ENCODE measurements at regions not wholly inside any gene's neighbourhood (a gene's known extent, or its start where the extent isn't known, plus 50 kb on each side); places are given as distances from the start of the nearest gene placed in this dataset.

DNA sequence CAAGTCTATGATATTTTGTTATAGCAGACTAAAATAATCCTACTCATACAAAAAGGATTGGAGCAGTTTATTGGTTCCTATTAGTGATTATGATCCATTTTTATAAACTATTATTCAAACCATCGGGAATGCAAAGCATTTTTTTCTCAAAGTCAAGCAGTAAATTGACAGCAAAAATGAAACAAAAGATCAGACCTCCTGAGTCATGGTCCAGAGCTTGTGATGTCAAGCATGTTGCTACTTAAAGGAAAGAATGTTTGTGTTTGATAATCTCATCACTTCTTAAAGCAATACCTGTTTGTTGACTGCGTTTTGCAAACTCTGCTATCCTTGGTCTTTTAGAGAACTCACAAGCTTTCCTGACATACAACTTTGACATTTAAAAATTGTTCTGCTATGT, 204.4 kb downstream of the SAMD5 start:
- no peak for DNase-seq (ENCODE audit: low read depth in 1 of 2, low spot score in 1 of 2)

DNA sequence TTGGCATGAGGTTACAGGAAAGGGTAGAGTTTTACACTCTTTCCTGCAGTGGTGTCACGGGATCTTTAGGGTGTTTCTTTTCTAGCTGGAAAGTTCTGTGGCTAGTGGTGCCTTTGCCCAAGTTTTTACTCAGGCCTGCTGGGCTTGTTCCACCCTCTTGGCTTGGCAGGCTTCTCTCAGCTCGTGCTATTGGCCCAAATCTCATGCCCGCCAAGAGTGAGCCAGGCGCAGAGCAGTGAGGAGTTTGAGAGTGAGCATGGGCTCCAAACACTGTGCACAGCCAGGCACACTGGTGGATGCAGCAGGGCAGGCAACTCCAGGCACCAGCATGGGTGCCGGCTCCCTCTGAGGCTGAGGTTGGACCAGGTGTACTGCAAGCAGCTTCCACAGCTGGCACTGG, 206.5 kb downstream of the SAMD5 start:
- DNase-seq (ENCODE audit: low read depth in 1 of 2, low spot score in 1 of 2), result no peak

DNA sequence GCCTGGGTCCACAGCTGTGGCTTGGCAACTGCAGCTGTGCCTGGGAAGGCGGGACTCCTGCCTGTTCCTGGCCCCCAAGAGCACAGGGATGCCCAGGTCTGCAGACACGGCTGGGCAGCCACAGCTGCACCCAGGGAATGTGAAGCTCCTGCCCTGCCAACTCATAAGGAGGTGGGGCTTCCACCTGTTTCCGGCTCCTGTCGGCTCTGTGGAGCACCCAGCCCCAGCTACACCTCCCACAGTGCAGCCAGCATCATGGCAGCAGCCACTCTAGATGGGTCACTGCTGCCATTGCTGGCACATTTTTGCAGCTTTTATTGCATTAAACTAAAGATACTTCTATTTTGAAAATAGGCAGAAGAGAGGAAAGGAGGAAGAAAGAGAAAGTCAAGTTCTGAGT, 207.9 kb downstream of the SAMD5 start:
- no peak for DNase-seq (ENCODE audit: low read depth in 1 of 2, low spot score in 1 of 2)

DNA sequence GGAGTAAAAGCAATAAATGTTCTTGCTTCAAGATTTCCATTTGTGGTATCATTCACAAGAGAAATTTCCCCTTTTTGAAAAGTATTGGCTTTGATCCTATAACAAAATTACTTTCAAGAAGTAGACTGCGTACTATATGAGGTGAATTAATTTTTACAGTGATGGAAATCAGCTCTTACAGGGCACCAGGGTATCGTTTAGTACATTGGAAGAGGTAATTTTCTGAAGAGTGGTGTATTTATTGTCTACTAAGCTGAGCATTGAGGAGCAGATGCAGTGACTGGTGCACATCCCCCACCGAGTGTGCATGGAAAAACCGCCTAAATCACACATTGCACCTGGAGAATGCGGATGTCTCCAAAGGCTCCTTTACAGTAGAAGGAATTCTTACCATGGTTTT, 209.5 kb downstream of the SAMD5 start:
- no peak for DNase-seq (ENCODE audit: low read depth in 1 of 2, low spot score in 1 of 2)

DNA sequence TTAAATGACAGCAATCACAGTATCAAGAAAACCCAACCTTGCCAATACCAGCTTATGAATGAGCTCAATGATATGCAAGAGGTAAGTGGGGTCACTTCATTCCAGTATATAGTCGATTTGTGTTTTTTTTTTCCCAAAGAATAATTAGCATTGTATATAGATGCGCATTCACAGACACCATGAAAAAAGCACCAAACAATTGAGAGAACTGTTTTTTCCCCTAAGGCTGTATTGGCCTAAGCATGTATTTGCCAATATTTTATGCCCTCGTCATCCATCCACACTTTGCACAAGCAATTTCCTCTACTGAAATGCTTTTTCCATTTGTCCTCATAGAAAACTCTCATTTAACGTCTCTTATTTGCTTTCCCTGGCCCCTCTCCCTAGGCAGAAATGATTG, 213.7 kb downstream of the SAMD5 start:
- DNase-seq (ENCODE audit: low read depth in 1 of 2, low spot score in 1 of 2), result no peak

DNA sequence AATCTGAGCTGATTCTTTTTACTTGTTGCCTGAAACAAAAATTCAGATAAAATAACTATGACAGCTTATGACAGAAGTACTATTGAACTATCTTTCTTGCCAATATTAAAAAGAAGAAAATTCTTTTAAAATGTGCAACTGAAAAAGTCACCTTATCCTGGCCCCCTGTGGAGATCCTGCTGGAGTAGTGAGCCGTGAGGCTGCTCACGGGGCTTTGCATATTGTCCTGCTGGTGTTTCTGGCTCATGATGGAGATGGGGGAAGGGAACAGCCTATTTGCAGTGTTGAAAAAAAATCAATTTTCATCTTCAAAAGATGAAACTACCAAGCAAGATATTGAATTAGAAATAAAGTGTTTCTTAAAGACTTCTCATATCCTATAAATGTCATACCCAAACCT, 216.0 kb downstream of the SAMD5 start:
- DNase-seq (ENCODE audit: low read depth in 1 of 2, low spot score in 1 of 2), result no peak

DNA sequence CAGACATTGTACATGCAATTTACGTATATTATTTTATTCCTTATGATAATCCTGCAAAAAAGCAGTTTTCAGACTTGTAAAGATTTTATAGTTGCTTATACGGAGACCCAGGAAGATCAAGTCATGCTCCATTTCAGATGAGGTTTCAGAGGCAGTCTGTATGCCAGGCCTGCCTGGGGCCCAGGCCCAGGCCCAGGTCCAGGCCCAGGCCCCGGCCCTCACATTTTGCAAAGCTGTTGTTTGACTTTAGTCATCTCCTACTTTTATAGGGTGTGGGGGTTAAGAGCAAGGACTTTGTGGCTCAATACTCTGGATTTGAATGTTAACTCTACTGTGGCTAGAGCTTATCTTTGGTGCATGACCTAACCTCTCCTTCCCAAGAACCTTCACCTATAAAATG, 217.9 kb downstream of the SAMD5 start:
- no peak for DNase-seq (ENCODE audit: low read depth in 1 of 2, low spot score in 1 of 2)

DNA sequence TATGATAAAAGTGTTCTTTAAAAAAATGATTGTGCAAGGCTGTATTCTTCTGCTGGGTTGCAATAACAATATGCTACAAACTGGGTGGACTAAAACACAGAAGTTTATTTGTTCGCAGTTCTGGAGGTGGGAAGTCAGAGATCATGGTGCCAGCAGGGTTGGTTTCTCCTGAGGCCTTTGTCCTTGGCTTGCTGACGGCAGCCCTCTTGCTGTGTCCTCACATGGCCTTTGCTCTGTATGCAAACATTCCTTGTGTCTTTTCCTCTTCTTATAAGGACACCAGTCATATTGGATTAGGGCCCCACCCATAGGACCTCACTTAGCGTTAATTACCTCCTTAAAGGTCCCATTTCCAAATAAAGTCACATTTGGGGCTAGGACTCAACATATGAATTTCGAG, 220.4 kb downstream of the SAMD5 start:
- DNase-seq (ENCODE audit: low read depth in 1 of 2, low spot score in 1 of 2), result no peak

DNA sequence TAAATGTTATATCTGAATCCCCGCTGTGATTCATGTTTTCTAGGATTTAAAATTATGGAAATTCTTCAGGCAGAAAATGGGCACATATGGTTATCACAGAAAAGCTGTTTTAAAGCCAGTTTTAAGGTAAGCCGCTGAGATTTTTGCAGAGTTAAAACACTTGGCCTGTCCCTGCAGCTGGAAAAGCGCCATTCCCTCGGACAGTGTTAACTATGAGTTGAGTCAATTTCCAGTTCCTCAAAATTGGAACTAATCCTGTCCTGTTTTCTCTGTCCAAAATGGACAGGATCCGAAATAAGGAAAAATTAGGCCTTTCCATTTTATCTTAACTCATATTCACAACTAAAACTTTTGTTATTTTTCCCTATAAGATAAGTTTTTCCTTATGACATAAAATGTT, 225.2 kb downstream of the SAMD5 start:
- no peak for DNase-seq (ENCODE audit: low read depth in 1 of 2, low spot score in 1 of 2)

DNA sequence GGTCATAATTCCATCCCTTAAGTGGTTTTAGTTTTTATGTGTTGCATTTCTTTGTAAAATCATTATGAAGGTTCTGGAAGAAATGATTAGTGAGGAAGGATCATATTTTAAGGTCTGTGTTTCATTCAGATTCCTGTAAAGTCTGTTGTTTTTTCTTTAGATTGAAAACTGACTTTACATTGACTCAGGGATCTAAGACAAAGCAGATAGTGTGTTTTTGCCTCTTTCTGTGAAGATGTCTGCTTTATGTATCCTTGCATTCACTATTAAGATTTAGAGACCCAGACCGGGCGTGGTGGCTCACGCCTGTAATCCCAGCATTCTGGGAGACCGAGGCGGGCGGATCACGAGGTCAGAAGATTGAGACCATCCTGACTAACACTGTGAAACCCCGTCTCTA, 225.7 kb downstream of the SAMD5 start:
- no peak for DNase-seq (ENCODE audit: low read depth in 1 of 2, low spot score in 1 of 2)

DNA sequence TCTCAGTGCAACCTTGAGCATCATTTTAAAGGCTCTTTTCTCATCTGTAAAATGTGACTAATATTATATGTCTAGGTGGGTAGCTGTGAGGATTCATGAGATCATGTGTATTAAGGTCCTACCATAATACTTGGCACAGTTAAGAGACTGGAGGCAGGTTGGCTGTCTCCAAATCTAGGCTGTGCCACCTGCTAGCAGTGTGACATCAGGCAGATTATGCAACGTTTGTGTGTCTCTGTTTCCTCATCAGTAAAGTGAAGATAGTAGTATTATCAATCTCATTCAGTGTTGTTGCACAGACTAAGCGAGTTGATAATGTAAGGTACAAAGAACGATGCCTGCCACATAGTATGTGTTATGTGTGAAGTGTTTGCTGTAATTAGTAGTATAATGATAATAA, 227.4 kb downstream of the SAMD5 start:
- no peak for DNase-seq (ENCODE audit: low read depth in 1 of 2, low spot score in 1 of 2)

DNA sequence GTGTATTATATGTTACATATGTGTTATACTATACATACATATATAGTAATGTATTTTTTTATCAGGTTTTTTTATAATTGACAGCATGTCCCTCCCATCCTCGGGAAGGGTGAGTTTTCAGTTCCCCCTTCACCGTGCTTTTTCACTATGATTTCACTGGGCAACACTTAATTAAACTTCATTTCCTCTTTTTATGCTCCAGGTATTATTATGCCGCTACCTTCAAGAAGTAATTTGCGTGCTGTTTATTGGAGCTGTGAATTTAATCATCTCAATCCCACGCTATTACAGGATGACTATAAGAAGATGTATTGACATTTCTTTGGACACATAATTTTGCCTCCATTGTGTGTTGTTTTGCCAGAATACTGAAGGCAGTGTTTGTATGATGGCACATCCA, 228.6 kb downstream of the SAMD5 start:
- DNase-seq (ENCODE audit: low read depth in 1 of 2, low spot score in 1 of 2), result no peak

DNA sequence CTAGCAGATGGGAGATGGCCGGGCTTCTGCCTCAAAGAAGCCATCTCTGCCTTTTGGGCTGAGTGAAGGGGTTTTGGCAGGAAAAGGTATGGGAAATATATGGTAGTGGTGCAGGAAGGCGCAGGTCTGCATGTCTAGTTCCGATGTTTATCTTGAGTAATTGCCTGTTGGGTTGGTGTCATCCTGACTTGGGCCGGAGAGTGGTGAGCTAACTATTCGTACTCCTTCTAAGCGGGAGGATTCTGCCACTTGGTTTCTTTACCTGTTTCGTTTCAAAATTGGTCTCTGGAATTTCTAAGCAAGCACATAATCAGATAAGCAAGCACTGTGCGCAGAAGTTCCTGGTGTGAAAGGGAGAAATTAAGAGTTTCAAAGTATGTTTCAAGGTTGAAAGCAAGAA, 229.6 kb downstream of the SAMD5 start:
- no peak for DNase-seq (ENCODE audit: low read depth in 1 of 2, low spot score in 1 of 2)

DNA sequence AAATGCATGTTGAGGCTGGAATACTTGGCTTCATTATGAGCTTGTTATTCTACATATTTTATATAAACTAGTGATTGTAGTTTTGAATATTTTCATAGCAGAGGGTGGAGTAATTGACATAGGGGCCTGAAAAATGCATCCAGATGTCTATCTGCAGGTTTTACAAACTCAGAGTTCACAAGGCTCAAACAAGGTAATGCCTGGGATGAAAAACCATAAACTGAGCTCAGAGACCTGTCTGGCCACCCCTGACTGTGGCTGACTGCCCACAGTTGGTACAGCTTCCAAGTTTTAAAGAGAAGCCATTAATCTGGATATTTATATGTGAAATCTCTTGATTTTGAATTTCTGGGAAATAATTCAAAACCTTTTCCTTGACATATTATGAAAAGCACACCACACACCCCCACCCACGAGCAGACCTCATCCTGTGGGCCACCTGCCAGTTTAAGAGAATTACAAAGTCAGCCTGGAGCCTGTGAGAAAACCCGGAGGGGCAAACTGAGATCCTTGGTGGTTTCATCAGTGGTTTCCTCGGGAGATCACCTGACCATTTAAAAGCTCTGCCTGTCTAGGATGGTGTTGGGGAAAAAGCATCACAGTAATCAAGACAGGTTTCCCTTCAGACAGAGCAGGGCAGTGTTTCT, 230.1 kb downstream of the SAMD5 start:
- no peak for DNase-seq (ENCODE audit: low read depth in 1 of 2, low spot score in 1 of 2)

DNA sequence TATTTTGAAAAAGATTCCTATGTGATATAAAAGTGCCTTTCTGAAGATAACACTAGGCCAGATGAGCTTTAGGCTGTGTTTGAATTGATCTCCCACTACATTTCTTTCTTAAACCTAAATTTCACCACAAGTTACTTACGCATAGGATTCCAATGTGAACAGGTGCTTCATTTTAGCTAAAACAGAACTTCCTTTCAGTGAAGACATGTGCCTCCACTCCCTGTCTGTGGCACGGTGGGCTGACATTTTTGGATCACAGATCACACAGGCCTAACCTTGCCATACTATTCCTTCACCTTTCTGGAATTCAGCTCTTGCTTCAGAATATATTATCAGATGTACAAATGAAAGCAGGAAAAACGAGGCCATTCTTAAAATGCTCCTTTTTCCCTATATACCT, 231.8 kb downstream of the SAMD5 start:
- no peak for DNase-seq (ENCODE audit: low read depth in 1 of 2, low spot score in 1 of 2)

DNA sequence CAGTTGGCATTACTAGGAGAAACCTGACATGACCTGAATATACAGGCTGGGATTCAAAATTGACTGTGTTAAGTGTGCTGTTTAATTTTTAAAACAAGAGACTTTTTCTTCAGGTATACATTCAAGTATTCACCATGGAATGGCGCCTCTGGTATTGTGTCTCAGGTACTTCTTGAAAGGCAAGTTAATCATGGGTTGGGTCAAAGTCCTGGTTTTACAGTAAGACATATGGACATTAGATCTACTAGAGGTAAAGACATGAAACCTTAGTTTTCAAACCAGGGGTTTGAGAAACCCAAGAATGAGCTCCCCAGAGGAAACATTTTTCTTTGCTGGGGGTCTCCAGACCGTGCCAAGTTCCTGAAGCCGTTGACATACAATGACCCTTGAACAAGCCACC, 232.4 kb downstream of the SAMD5 start:
- no peak for DNase-seq (ENCODE audit: low read depth in 1 of 2, low spot score in 1 of 2)

DNA sequence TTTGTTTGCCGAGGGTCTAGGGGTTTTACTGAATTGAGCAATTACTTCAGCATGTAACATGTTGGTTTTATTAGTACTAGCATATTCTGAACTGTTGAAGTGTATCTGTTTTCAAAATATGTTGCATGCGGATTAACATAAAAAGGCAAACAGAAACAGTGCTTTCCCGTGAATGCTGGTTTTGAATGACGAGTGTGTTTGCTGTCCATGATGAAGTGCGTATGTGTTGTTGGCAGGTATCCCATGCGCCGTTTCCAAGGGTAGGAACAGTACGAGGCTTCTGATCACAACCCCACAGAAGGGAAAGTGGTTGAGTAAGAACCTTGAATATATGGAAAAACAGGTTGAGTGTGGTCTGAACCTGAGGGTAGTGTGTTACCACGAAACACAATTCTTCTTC, 232.9 kb downstream of the SAMD5 start:
- no peak for DNase-seq (ENCODE audit: low read depth in 1 of 2, low spot score in 1 of 2)

DNA sequence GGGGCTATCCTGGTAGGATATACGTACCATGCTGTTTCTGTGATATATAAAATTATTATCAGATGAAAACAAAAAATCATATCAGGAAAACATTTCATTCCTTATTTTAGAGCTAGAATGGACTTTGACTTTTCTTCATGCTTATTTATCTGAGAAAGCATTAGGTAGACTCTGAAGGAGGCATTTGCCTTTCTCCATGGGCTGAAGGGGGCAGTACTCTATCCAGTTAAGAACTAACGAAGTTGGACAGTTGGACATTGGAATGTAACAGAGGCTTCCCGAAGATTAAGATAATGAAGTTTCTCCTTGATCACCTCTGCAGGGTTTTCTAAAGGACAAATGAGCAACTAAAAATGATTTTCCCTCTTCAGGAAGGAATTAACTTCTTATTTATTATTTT, 233.9 kb downstream of the SAMD5 start:
- DNase-seq (ENCODE audit: low read depth in 1 of 2, low spot score in 1 of 2), result no peak

DNA sequence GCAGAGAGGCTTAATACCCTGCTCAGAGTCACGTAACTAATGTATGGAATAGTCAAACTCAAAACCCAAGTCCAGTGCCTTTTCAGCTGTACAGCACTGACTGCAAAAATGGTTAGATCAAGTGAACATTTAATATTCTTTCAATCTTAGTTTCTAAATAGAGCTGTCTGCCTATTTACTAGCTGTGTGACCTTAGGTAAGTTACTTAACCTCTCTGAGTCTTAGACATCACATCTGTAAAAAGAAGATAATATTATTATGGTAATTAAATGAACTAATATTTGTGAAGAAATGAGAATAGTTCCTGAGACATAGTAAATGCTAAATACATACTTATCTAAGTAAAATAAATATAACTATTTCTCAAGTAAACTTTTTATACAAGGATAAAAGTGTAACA, 235.5 kb downstream of the SAMD5 start:
- DNase-seq (ENCODE audit: low read depth in 1 of 2, low spot score in 1 of 2), result no peak

DNA sequence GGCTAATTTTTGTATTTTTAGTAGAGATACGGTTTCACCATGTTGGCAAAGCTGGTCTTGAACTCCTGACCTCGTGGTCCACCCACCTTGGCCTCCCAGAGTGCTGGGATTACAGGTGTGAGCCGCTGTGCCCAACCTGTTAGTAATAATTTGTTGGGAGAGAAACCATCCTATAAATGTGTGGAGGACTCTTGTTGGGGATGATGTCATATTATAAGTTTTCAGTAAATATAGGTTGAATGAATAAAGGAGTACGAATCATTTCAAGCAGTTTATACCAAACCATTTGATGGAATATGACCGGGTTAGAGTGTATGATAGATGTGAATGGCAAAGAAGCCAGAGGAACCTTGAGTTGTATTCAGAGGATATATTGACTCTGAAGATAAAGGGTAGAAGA, 240.8 kb downstream of the SAMD5 start:
- DNase-seq (ENCODE audit: low read depth in 1 of 2, low spot score in 1 of 2), result no peak

DNA sequence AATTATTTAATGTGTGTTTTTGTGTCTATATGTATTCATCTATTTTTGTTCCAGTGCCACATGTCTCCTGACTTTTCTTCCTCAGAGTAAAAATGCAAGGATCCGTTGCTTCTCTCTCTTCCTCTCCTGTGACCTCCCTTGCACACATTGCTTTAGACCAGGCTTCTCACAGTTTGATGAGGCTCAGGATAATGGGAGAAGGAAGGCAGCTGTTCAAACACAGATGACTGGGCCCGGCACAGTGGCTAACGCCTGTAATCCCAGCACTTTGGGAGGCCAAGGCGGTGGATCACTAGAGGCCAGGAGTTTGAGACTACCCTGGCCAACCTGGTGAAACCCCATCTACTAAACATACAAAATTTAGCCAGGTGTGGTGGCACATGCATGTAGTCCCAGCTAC, 241.9 kb downstream of the SAMD5 start:
- no peak for DNase-seq (ENCODE audit: low read depth in 1 of 2, low spot score in 1 of 2)

DNA sequence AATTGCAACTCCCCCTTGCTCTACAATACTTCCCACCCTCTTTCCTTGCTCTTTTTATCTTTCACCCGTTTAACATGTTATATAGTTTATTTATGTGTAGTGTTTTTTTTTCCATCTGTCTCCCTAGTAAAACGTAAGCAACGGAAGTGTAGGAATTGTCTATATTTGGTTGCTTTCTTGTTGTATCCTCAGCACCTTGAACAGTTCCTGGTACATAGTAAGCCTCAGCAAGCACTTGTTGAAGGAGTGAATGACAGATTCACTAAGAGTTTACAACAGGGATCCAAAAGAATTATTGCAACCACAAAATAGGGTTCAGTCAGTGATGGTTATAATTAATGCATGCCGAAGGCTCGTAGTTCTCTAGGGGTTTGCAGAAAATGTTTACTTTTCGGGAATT, 242.7 kb downstream of the SAMD5 start:
- DNase-seq (ENCODE audit: low read depth in 1 of 2, low spot score in 1 of 2), result no peak

DNA sequence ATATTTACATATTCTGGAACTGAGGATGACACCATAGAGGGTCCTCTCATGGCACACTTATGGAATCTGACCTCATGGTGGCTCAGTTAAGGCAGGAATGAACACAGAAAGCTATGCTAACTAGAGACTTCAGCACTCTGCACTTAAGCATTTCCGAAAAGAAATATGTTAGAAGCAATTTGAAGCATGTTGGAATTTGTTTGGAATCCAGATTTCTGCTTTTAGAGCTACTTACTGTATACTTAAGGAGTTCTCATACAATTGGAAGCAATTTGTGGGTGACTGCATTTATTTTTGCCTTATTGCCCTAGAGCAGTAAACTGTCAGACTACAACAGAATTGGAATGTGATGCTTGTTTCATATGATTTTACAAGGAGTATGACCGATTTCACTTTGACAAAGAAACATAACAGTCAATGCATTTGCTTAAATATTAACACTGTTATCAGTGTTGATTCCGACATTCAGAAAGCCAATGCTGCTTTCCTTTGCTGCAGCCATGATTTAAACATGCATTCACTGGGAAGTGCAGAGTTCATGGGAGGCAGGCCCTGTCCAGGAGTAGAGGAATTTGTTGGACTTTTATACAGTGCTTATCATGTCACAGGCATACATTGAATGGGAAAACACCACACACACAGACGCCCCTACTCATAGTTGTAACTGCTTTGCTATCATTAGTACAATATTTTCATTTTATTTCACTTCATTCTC, 244.4 kb downstream of the SAMD5 start:
- no peak for DNase-seq (ENCODE audit: low read depth in 1 of 2, low spot score in 1 of 2)
